GM19238 (cell line): ENCODE measurements at regions not wholly inside any gene's neighbourhood (a gene's known extent, or its start where the extent isn't known, plus 50 kb on each side); places are given as distances from the start of the nearest gene placed in this dataset.
A peak's percentile ranks its signal among the peaks of the same experiment; 100 is the strongest.

ENCODE experiments used
- DNase-seq: peaks from one replicate; pipeline ENCODE4 v3.0.0; 2011; ENCODE audit warnings: low spot score; ENCODE audit not compliant: insufficient read length

- no peak for DNase-seq
Measured at GRCh38 chr1:110765640-110766335, 91.0 kb upstream of the KCNA3 start.

GRCh38 chr1:110763149-110763548 lies 88.4 kb upstream of the KCNA3 start:
- no peak for DNase-seq

- DNase-seq: no peak
Measured at GRCh38 chr1:110760321-110760720, 85.6 kb upstream of the KCNA3 start.

- DNase-seq: no peak
Measured at GRCh38 chr1:110756506-110756905, 81.8 kb upstream of the KCNA3 start.

- DNase-seq: no peak
Measured at GRCh38 chr1:110752941-110753725, 78.4 kb upstream of the KCNA3 start.

GRCh38 chr1:110750562-110750961 lies 75.8 kb upstream of the KCNA3 start:
- DNase-seq: no peak

GRCh38 chr1:110749960-110750359 lies 75.2 kb upstream of the KCNA3 start:
- DNase-seq: no peak

- DNase-seq: peak; percentile 30
Measured at GRCh38 chr1:110746644-110747259, 72.0 kb upstream of the KCNA3 start.

GRCh38 chr1:110743397-110743796 lies 68.7 kb upstream of the KCNA3 start:
- DNase-seq: no peak

GRCh38 chr1:110736900-110737605 lies 62.3 kb upstream of the KCNA3 start:
- no peak for DNase-seq

GRCh38 chr1:110734133-110734680 lies 59.5 kb upstream of the KCNA3 start:
- no peak for DNase-seq

GRCh38 chr1:110731529-110731928 lies 56.8 kb upstream of the KCNA3 start:
- DNase-seq: no peak

GRCh38 chr1:110728388-110729001 lies 53.8 kb upstream of the KCNA3 start:
- no peak for DNase-seq

- DNase-seq: no peak
Measured at GRCh38 chr1:110727246-110727645, 52.5 kb upstream of the KCNA3 start.

GRCh38 chr1:110726755-110727154 lies 52.0 kb upstream of the KCNA3 start:
- peak; percentile 55 for DNase-seq
